ENCODE measurements at regions not wholly inside any gene's neighbourhood (a gene's known extent, or its start where the extent isn't known, plus 50 kb on each side); places are given as distances from the start of the nearest gene placed in this dataset.

DNA sequence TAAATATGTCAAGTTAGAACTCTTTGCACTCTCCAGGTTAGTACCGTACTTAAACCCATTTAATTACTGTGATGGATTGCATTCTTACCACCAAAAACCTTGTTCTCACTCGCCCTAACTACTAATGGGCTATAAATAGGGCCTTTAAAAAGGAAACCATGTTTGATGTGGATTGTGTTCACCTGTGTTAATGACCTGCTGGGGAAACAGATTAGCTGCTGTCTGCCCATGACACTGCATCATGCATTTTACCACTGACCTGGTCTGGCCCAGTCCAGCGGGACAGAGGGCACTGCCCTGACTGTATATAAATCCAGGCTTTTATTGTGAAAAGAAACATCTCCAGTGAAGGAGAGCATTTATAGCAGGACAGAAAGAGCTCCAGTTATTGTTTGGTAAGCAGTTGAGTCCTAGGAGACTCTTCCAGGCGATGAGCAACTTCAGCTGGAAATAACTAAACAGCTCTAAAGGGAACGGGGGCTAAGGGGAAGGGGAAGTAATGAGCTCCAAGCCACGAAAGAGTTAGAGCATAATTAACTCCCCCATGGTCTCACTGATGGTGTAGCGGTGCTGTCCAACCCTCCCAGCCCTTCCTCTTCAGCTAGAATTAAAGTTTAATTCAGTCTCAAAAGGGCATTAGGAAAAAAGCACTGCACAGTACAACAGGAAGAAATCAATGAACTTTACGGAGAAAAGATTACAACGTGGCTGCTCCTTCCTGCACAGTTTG is 303.1 kb downstream of the ENC1 start:
- DNase-seq: no peak

DNA sequence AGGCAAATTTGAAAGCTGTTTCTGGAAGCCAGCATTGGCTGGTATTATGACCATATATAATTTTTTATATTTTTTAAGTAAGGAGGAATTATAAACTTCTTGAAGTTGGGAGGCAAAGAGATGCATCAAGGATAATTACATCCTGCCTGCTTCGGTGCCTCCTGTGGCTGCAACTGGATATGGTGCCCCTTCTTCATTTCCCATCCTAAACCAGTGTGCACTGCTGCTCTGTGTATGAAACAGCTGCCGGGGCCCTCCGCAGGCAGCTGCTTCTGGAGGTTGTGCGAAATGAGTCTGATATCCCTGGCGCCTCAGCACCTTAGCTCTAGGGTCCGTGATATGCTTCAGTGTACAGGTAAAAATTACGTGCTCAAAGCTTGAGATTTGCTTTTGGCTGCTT is 304.2 kb downstream of the ENC1 start:
- DNase-seq: no peak

DNA sequence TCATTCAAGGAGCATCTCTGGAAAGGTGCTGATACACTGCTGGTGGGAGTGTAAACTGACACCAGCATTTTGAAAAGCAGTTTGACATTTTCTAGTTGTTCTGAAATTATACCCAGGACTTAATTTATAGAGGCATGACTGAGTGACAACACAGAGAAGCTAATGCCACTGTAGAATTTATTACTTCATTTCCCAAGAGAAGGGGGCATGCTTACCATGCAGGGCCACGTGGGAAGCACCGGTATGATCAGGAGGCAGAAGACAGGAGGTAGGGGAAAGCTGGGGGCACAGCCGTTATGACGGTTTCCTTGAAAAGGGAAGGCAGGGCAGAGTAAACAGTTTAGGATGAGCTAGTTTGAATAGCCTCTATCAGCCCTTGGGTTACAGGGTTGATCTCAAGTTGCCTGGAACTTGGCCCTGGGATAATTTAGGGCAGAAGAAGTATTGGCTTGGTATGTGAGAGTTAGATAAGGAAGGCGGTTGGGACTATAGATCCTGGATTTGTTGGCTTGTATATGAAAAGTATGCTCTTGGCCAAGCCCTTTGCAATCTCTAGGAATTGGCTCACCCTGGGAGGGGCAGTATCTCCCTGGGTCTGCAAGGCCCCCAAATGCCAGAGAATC is 305.7 kb downstream of the ENC1 start:
- no peak for DNase-seq

DNA sequence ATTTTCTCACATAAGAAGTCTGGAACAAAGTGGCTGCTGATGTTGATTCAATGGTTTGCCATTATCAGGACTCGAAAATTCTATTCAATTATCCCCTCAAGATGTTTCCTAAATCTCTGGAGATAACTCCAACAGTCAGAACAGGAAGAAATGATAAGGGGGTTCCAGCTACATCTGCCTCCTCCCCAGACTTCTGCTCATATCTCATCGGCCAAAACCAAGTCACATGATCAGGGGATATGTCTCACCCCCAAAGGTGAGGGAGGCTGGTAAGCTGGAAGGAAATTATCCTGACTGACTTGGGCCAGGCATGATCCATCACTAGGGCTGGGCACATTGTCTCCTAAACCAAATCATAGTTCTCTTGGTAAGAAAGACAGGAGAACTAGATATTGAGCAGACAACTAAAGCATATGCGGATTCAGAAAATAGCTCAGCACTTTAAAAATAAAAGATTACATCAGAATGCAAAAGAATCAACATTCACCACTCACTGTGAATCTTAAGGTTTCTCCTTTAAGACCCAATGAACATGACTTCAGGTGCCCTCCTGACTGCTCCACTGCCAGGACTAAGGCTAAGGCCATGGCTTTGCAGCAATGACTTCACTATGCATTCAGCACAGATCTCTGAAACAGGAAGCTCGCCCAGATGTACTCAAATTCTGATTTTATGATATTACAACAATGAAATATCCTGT is 306.3 kb downstream of the ENC1 start:
- DNase-seq: no peak

DNA sequence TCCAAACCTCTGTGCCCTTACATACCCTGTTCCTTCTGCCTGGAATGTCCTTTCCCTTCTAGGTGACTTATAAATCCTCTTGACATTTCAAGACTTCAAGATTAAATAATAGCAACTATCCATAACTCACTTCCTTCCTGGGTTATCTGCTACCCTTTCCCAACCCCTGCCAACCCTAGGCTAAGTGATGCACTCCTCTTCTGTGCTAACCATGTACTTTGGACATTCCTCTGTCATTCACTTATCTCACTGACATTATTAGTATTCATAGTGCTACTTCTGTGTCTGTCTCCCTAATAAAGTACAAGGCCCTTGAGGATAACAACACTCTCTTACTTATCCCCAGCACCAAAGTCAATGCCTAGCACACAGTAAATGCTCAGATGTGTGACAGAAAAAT is 307.1 kb downstream of the ENC1 start:
- no peak for DNase-seq

DNA sequence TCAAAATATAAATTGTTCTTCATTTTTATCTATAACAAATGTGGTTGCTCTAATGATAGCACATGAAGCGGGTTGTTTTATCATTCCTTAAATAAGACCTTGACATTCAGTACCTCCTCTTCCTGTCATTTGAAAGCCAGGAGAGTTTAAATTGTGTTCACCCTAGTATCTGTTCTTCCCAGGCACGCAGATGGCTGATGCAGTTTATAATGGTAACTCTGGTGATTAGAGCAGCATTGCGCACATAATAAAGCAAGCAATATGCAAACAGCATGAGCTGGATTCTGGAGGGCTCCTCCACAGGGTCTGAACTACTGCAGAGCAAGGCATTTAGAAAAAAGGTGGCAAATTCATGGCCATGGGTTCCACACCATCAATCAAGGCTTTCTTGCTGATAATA is 307.8 kb downstream of the ENC1 start:
- DNase-seq: no peak

DNA sequence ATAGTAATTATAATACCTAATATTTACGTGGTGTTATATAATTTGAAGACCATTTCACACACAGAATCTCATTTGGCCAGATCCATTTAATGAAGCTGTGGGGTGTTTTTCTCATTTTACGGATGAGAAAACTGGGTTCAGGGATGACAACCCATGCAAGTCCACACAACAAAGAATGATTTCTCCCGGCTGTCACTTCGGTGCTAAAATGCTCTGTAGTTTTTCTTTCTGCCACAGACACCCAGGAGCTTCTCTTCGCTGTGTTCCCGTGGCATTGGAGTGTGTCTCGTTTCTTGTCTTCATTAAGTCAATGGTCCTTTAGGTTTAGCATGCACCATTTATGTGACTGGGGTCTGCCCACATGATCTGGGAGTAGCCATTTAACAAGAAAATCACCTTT is 308.5 kb downstream of the ENC1 start:
- DNase-seq: no peak

DNA sequence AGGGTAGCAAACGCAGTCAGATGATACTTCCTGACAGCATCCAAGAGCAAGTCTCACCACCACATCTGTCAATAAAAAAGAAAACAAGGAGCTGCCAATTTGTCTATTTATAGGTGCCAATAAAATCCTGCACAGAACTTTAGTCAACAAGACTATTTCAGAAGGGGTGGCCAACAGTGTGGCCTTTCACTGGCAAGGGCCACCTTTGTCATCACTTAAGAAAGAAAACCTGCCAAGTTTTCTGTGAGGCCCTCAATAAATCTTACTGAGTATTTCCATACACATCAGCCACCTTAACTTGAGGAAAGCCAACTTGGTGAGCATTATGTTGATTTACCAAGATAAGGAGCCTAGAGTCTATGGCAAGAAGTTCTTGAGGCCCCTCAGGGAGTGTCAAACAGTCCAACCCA is 312.3 kb downstream of the ENC1 start:
- no peak for DNase-seq

DNA sequence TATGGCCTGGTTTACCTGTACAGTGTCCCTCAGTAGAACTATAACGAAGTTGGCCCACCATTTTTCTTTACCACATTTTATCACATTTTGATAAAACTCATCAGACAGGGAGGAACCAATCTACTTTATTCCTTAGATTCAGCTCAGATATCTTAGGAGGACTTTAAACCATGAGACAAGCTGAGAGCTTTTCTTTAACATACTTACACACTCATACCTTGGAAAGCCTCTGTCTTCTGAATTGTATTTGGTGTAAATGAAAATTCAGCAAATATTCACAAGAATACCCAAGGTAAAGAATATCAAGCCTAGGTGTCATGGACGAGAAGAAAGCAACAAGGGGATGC is 313.2 kb downstream of the ENC1 start:
- DNase-seq: no peak

DNA sequence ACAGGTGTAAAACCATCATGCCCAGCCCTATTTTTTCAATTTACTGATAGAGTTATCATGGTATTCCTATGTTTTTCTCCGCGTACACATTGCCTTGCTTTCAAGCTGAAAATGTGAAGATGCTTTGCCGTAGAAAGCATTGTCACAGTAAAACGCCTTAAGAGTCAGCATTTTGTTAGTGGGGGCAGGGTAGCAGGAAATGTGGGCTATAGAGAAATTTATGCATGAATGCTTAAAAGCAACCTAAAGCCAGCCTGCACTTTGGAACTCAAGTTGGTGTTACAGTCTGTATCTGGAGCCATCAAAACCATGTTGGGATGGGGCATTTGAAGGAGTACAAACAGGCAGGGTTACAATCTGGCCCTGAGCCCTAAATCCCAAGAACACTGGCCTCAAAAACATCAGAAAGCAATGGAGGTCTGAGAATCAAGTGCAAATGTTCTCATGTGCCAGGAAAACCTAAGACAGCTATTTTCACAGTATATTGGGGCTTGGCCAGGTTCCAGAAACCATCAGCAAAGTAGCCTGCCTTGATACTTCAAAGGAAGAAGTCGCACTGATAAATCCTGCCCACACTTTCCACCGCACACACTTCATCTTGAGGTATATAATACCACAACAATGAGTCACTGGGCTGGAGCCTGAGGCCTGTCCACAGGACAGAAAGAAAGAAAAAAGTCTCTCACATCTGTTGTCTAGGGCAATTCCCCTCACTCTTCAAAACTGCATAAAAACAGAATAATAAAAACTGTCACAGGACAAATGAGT is 313.8 kb downstream of the ENC1 start:
- DNase-seq: no peak

DNA sequence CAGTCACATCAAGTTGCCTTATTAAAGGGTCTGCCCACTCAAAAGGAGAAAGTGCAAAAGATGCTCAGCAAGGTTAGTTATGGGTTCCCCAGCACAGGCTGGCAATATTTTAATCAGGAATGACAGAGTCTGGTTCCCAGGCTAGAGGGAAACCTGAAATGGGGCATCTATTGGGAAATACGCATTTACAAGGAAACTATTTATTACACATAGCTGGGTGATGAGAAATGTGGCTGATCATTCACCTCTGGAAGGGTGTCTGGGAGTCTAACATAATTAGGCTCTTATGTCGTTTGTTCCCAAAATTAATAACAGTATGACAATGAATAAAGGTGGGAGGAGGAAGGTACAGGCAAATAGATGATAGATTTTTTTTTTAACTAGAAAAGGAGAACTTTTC is 314.7 kb downstream of the ENC1 start:
- DNase-seq: no peak

DNA sequence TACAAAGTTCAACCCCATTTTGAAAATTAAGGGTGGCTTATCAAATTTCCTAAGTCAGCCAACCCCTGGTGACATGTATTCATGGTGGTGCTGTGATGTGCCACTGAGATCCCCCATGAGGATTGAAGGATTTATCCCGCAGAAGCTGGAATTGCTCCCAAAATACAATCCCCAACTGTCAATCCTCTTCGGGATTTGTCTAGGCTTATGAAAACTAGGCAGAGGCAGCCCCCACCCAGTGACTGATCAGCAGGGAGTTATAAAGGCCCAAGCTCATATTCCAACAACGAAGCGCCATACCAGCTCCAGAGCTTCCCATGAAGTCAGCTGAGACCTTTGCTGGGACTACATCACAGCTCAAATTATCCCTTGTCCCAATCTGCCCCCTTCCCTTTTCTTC is 316.0 kb downstream of the ENC1 start:
- DNase-seq: no peak

DNA sequence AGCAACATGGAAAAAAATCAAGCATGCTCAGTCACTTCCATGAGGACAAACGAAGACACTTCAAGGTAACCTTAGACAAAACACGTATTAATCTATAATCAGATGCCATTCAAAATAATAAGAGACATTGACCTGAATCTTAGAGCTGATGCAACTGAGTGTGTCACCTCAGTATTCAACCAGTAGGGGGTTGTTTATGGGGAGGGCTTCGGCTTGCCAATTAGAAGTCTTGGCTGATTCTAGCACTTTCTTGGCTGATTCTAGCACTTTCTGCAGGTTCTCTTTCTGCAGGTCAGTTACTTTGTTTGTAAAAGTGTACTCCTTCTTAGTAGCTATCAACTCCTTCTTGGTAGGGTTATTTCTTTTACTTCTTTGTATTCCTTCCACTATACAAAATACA is 317.6 kb downstream of the ENC1 start:
- DNase-seq: no peak

DNA sequence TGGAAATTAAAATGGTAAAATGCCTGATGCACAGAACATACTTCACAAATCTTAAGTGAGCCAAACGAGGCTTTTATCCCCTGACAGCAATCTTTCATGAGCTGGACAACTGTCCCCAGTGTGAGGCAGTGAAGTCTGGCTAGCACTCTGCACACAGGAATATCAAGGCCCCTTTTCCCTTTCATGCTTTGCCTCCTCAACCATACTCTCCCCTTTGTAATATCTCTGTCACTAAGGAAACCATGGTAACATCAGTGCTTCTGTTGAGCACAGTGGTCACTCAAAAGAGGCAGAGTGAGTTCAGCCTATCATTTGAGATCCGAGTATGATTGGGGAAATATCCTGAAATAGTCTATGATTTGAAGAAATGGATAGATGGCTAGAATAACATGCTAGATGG is 318.3 kb downstream of the ENC1 start:
- no peak for DNase-seq

DNA sequence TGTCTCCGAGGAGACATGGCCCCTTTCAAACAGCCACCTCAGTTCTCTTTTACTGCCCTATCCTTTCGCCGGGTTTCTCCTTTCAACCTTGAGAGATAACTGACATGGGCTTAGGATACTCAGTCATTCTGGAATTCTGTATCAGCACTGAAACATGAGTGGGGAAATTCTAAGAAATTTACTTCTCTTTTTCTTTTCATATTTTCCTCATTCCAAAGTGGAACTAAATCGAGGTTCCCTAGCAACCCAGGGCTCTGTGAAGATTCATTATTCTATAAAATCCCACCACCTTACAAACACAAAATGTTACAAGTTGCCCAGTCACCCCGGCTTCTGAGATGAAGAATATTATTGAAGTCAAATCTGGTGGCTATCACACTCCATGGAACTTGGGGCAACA is 319.2 kb downstream of the ENC1 start:
- DNase-seq: no peak

DNA sequence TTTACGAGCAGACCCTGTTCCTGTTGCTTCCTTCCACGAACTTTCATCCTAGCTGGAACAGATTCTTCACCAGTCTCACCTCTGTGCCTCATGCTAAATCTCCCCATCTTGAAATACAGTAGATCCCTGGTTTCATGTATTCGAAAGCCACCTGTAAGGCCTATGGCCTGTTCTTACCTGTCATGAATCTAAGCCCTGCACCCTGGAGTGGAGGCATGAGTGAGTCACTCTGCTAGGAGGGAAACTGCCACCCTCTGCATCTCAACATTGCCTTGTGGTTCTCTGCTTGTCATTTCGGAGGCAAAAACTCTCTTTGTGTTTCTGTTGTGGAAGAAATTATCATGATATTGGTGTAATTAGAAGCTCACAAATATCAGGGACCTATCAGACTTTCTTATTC is 320.0 kb downstream of the ENC1 start:
- no peak for DNase-seq

DNA sequence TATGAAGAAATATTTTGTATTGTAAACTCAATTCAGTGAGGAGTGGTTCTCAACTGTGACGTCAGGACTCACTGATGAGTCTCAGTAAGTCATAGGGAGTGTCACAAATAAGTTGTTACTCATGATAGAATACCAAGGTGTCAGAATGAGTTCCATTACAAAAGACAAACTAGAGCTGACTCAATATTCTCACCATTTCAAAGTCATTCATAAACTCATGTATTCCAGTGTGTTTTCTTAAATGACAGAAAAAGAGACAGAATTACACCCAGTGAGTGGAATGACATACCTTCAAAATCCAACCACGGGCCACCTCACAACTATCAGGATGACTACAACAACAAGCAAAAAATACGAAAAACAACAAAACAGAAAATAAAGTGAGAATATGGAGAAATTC is 321.5 kb downstream of the ENC1 start:
- DNase-seq: no peak

DNA sequence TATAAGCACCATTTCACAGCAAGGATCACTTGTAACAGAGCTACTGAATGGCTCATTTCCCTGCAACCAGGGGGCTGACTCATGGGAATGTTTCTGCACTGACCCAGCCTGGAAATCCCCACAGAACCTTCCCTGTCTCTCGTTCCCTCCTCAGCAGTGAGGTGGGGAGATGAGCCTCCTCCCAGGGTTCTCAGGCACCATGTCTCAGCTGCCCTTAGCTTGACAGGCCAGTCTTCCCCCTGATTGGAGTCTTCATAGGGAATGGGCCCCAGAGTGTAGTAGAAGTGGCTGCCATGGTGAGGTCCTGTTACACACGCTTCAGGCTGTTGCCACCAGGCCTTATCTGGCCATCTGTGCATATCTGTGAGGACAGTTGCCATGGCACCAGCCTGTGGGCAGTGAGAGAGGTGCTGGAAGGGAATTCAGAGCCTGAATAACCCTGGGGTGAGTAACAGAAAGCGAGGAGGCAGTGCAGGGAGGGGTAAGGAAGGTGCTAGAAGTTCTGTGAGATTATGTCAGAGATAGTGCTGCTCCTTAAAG is 324.4 kb downstream of the ENC1 start:
- peak; percentile 69 for DNase-seq

DNA sequence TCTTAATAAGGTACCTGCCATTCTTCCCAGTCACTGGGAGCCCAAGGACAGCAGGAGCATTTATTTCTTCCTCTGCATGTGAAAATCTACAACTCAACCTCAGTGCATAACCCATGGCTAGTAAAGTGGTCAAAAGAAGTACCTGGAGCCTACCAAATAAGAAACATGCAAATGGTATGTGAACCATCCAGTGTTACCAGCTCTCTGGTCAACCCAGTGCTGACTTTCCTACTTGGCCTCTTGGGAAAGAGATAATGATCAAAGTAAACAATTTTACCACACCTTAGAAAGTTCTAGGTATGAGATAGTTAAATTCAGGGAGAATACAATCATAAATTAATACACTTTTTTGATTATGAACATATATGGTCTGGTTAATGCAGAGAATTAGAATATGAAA is 325.6 kb downstream of the ENC1 start:
- DNase-seq: no peak

DNA sequence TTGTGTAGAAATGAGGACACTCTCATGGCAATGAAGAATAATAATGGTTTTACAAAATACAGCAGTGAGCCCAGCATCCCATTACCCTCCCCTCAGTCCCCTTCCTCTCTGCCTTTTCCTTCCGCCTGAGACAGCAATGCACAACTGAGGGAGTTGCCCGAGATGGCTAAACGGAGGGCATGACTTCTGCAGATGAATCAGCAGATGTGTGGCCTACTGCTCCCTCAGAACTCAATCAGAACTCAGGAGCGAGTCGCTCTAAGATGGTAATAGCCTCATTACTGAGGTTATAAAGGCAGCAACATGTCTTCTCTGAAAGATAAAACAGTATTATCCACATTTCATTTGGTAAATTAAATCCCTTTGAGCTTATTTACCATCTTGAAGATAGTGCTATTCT is 326.6 kb downstream of the ENC1 start:
- no peak for DNase-seq

DNA sequence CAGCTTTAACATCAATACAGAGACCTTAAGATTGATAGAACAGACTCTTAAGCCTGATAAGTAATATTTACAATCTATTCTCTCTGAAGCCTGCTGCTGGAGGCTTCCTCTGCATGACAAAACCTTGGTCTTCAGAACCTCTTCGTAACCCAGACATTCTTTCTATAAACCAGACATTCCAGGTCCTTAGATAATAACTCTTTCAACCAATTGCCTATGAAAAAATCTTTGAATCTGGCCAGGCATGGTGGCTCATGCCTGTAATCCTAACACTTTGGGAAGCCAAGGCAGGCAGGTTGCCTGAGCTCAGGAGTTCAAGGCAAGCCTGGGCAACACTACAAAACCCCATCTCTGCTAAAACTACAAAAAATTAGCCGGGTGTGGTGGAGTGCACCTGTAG is 327.8 kb downstream of the ENC1 start:
- no peak for DNase-seq

DNA sequence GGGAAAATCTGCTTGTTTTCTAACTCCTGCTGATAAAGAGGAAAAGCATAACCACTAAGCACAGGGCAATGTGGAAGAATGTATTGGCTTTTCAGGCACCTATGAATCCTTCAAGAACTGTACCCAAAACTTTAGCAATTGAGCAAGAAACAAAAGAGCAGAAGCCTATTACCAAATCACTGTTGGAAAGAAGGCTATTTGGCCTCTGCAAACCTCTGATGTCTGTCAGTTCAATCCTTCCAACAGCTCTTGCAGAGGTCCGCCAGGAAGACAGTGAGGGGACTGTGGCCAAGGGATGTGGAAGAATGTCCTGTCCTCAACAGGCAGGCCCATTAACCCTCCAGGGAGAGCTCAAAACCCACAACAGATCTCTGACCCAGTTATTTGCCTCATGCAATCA is 328.6 kb downstream of the ENC1 start:
- DNase-seq: no peak
